Brain microvascular endothelial cell (primary cell): ENCODE measurements at regions not wholly inside any gene's neighbourhood (a gene's known extent, or its start where the extent isn't known, plus 50 kb on each side); places are given as distances from the start of the nearest gene placed in this dataset.
"Not testable (repeated sequence)": the region's sequence is repeated elsewhere in the genome, so short reads cannot be mapped to it uniquely, and the experiment has no call there.

Experiments used
- DNase-seq: peaks from one replicate; pipeline ENCODE4 v3.0.0-alpha.2; 2020
- H3K27ac ChIP-seq: fragments of 250-450 bp; sonication (Bioruptor Pico); 2 replicates; pipeline ENCODE4 v1.5.1; 2020; ENCODE audit warnings: mild to moderate bottlenecking, moderate library complexity
- H3K27me3 ChIP-seq: fragments of 250-450 bp; sonication (Bioruptor Pico); replicated peaks from 2 replicates; pipeline ENCODE4 v1.5.1; 2020; ENCODE audit warnings: mild to moderate bottlenecking
- H3K36me3 ChIP-seq: fragments of 250-450 bp; sonication (Bioruptor Pico); replicated peaks from 2 replicates; pipeline ENCODE4 v1.5.1; 2020; ENCODE audit warnings: mild to moderate bottlenecking
- H3K4me3 ChIP-seq: 2 replicates; pipeline ENCODE4 v1.5.1; 2011; ENCODE audit warnings: low read depth, mild to moderate bottlenecking, control low read depth, low read length, moderate library complexity
- in situ Hi-C: cut with HindIII; loops from 2 replicates; pipeline ENCODE4 v1.10.0; 2017; ENCODE audit warnings: low sequenced_read_pairs, low pct_ligation_motif_present
- TF ChIP-seq, protein P1 (sequence below): IDR thresholded peaks from 2 replicates; pipeline ENCODE4 v1.5.1; 2011; ENCODE audit warnings: low read depth, mild to moderate bottlenecking, moderate library complexity, low read length, control low read depth, inconsistent platforms; ENCODE audit errors: missing control alignments

DNA sequence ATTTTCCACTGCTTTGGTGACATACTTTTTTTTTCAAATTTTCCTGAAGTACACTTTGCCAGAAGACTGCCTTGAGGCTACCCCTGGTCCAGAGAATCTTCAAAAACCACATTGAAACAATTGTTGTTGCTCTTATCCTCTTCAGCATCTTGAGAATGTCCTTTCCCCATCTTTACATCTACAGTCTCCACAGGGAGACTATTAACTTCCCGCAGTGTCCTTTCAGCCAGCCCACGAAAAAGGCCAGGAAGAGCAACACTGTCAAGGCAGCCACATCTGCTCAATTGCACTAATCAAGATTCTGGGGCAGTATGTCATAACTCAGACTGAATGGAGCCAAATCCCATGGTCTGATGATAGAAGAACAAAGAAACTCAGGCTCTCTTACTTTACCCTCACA, 148.3 kb downstream of the ENC1 start:
- TF ChIP-seq, protein P1, sequence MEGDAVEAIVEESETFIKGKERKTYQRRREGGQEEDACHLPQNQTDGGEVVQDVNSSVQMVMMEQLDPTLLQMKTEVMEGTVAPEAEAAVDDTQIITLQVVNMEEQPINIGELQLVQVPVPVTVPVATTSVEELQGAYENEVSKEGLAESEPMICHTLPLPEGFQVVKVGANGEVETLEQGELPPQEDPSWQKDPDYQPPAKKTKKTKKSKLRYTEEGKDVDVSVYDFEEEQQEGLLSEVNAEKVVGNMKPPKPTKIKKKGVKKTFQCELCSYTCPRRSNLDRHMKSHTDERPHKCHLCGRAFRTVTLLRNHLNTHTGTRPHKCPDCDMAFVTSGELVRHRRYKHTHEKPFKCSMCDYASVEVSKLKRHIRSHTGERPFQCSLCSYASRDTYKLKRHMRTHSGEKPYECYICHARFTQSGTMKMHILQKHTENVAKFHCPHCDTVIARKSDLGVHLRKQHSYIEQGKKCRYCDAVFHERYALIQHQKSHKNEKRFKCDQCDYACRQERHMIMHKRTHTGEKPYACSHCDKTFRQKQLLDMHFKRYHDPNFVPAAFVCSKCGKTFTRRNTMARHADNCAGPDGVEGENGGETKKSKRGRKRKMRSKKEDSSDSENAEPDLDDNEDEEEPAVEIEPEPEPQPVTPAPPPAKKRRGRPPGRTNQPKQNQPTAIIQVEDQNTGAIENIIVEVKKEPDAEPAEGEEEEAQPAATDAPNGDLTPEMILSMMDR, result no peak
- in situ Hi-C loops, result no loop called here
- no peak for DNase-seq

DNA sequence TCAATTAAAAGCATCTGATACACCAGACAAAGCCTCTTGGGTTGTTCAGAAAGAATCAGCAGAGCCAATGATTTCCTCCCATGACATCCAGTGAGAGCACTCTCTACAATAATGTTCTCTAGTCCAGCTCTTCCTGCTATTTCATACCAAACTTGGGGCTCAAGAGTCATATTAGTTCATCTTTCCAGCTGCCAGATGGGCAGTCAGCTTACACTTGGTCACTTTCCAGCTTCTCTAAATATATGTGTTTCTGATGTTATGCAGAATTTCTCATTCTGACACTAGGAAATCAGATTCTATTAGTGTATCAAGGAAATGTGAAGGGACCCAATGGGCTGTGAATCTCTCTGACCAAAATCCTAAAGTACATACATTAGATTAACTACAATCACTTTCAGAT, 148.9 kb downstream of the ENC1 start:
- Histone ChIP-seq H3K27ac (no peak overlapping the region), H3K27me3 (no peaks in the 10 kb centered on the region), H3K36me3 (no peaks in the 10 kb centered on the region), H3K4me3 (no peak overlapping the region)
- DNase-seq, result no peak
- in situ Hi-C loops, result no loop called here
- TF ChIP-seq, protein P1, result no peak

More for the DNA sequence above, 148.3 kb downstream of the ENC1 start:
- Histone ChIP-seq H3K4me3 (no peak overlapping the region), H3K27me3 (no peaks in the 10 kb centered on the region), H3K27ac (no peak overlapping the region), H3K36me3 (no peaks in the 10 kb centered on the region)

DNA sequence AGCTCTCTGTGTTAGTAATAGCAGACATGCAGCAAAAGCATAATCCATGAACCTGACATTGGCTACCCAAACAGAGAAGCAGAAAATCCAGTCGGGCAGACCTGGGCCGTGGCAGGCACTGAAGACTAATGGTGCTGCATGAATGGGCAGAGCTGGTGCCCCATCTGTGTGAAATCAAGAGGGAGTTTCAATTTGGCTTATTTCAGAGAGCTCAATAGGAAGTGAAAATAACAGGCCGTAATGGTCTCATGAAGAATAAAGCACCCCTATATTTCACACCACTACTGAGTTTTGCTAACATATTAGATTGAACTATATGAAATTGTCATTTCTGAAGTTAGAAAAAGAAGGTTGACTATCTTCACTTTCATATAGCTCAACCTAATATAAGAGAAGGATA, 149.7 kb downstream of the ENC1 start:
- in situ Hi-C loops, result no loop called here
- Histone ChIP-seq H3K27ac (no peak overlapping the region), H3K4me3 (no peak overlapping the region), H3K27me3 (no peaks in the 10 kb centered on the region), H3K36me3 (no peaks in the 10 kb centered on the region)
- DNase-seq, result no peak
- TF ChIP-seq, protein P1, result no peak

DNA sequence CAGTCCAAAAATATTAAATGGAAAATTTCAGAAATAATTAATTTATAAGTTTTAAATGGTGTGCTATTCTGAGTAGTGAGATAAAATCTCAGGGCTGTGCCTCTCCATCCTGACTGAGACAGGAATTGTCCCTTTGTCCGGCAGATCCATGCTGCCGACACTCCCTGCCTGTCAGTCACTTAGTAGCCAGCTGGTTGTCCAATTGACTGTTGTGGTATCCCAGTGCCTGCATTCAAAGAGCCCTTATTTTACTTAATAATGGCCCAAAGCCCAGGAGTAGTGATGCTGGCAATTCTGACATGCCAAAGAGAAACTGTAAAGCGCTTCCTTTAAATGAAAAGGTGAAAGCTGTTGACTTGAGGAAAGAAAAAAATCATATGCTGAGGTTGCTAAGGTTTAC, 157.5 kb downstream of the ENC1 start:
- in situ Hi-C loops, result no loop called here
- TF ChIP-seq, protein P1, result no peak
- no peaks in the 10 kb centered on the region for H3K27me3 ChIP-seq
- H3K36me3 ChIP-seq, result no peaks in the 10 kb centered on the region
- DNase-seq, result no peak
- no peak overlapping the region for H3K4me3 ChIP-seq
- H3K27ac ChIP-seq, result no peak overlapping the region

DNA sequence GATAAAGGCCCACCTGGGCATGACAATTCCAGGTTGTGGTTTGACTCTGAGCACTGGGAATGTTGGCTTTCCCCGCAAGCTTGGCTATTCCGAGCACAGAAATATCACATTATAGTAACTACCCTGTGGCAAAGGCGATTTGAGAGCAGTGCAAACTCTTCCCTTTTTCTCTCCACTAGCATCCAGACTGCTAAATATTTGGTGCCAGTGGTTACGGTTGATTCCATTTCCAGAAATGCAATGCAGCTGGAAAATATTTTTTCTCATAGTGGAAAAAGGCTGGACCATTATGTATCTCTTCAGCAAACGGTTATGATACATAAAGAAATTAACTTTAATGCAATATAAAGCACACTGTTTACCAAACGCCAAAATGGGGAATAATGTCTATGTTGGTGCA, 158.0 kb downstream of the ENC1 start:
- in situ Hi-C loops, result no loop called here
- Histone ChIP-seq H3K36me3 (no peaks in the 10 kb centered on the region), H3K27me3 (no peaks in the 10 kb centered on the region), H3K4me3 (no peak overlapping the region), H3K27ac (no peak overlapping the region)
- TF ChIP-seq, protein P1, result no peak
- no peak for DNase-seq

DNA sequence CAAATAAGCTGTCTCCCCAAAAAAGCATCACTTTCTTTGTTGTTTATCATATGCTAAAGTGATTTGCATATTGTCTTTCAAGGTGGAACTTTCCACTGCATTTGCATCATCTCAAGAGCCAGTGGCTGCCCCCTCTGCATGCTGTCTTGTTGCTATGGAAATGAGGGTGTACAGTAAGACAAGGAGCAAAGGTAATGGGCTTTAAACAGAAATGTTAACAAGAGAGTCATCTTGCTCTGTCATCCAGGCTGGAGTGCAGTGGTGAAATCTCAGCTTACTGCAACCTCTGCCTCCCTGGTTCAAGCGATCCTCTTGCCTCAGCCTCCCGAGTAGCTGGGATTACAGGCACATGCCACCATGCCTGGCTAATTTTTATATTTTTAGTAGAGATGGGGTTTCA, 159.2 kb downstream of the ENC1 start:
- H3K4me3 ChIP-seq, H3K27ac ChIP-seq, H3K27me3 ChIP-seq, DNase-seq, H3K36me3 ChIP-seq, in situ Hi-C loops: not testable (repeated sequence)
